ENCODE measurements at regions not wholly inside any gene's neighbourhood (a gene's known extent, or its start where the extent isn't known, plus 50 kb on each side); places are given as distances from the start of the nearest gene placed in this dataset.

GRCh38 chr15:79179597-79179996 lies 89.0 kb upstream of the RASGRF1 start:
- TF ChIP-seq TAF1 (IDR thresholded peaks at IDR 0.05; ENCODE audit: low read depth): no peak
- TF ChIP-seq, protein P1, sequence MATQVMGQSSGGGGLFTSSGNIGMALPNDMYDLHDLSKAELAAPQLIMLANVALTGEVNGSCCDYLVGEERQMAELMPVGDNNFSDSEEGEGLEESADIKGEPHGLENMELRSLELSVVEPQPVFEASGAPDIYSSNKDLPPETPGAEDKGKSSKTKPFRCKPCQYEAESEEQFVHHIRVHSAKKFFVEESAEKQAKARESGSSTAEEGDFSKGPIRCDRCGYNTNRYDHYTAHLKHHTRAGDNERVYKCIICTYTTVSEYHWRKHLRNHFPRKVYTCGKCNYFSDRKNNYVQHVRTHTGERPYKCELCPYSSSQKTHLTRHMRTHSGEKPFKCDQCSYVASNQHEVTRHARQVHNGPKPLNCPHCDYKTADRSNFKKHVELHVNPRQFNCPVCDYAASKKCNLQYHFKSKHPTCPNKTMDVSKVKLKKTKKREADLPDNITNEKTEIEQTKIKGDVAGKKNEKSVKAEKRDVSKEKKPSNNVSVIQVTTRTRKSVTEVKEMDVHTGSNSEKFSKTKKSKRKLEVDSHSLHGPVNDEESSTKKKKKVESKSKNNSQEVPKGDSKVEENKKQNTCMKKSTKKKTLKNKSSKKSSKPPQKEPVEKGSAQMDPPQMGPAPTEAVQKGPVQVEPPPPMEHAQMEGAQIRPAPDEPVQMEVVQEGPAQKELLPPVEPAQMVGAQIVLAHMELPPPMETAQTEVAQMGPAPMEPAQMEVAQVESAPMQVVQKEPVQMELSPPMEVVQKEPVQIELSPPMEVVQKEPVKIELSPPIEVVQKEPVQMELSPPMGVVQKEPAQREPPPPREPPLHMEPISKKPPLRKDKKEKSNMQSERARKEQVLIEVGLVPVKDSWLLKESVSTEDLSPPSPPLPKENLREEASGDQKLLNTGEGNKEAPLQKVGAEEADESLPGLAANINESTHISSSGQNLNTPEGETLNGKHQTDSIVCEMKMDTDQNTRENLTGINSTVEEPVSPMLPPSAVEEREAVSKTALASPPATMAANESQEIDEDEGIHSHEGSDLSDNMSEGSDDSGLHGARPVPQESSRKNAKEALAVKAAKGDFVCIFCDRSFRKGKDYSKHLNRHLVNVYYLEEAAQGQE (IDR thresholded peaks at IDR 0.05; ENCODE audit: borderline replicate concordance): no peak
- TF ChIP-seq CTCF (IDR thresholded peaks at IDR 0.05; ENCODE audit: poor library complexity, severe bottlenecking): no peak

Data from neural cell (in vitro differentiated cells).